MM.1S (cell line): ENCODE measurements at regions not wholly inside any gene's neighbourhood (a gene's known extent, or its start where the extent isn't known, plus 50 kb on each side); places are given as distances from the start of the nearest gene placed in this dataset.

Experiments used
- EZH2 ChIP-seq: fragments of 300-600 bp; sonication (generic); optimal IDR thresholded peaks from 2 replicates; pipeline ENCODE3; 2017; ENCODE audit warnings: low read depth, mild to moderate bottlenecking, antibody characterized with exemption, low read length, mixed read lengths
- EZH2phosphoT487 ChIP-seq: fragments of 300-600 bp; sonication (generic); IDR thresholded peaks from 2 replicates; pipeline ENCODE4 v1.6.1; 2018; ENCODE audit warnings: antibody characterized with exemption, low read length
- TF ChIP-seq, protein P1 (sequence below): fragments of 300-600 bp; sonication (generic); IDR thresholded peaks from 2 replicates; pipeline ENCODE4 v1.5.1; 2016; ENCODE audit warnings: antibody characterized with exemption, low read length, mixed read lengths

DNA sequence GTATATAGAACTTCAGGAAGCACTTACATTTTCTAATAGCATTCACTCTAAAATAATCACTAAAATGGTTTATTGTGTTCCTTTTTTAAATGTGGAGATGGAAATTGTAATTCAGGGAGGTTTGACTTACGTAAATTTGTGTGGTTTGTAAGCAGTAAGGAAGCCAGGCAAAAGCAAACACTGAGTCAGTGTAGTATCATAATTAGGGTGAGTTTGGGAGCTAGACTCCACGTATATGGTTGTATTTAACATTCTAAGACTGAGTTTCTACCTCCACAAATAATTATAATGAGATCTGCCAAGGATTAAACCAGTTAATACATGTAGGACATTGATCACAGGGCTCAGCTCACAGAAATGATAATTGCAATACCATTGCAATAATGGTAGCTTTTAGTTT lies 425.5 kb downstream of the CBLN4 start:
- TF ChIP-seq, protein P1, sequence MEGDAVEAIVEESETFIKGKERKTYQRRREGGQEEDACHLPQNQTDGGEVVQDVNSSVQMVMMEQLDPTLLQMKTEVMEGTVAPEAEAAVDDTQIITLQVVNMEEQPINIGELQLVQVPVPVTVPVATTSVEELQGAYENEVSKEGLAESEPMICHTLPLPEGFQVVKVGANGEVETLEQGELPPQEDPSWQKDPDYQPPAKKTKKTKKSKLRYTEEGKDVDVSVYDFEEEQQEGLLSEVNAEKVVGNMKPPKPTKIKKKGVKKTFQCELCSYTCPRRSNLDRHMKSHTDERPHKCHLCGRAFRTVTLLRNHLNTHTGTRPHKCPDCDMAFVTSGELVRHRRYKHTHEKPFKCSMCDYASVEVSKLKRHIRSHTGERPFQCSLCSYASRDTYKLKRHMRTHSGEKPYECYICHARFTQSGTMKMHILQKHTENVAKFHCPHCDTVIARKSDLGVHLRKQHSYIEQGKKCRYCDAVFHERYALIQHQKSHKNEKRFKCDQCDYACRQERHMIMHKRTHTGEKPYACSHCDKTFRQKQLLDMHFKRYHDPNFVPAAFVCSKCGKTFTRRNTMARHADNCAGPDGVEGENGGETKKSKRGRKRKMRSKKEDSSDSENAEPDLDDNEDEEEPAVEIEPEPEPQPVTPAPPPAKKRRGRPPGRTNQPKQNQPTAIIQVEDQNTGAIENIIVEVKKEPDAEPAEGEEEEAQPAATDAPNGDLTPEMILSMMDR = no peak
- TF ChIP-seq EZH2 (no peak), EZH2phosphoT487 (no peak)
